ENCODE measurements at regions not wholly inside any gene's neighbourhood (a gene's known extent, or its start where the extent isn't known, plus 50 kb on each side); places are given as distances from the start of the nearest gene placed in this dataset.

GRCh38 chr10:128314686-128315085 is 188.5 kb upstream of the MKI67 start:
- no peak for TF ChIP-seq CTCF (IDR thresholded peaks at IDR 0.05)
- no peak for TF ChIP-seq POLR2A (IDR thresholded peaks at IDR 0.05)

All from ovary (tissue), 3 donors.